EH (cell line): ENCODE measurements at regions not wholly inside any gene's neighbourhood (a gene's known extent, or its start where the extent isn't known, plus 50 kb on each side); places are given as distances from the start of the nearest gene placed in this dataset.
A peak's percentile ranks its signal among the peaks of the same experiment; 100 is the strongest.
"Not testable (repeated sequence)": the region's sequence is repeated elsewhere in the genome, so short reads cannot be mapped to it uniquely, and the experiment has no call there.

Source experiments
- DNase-seq: peaks from one replicate; pipeline ENCODE4 v3.0.0-alpha.2; 2015; ENCODE audit warnings: low read depth

GRCh38 chr4:128688846-128689437 is 120.6 kb upstream of the JADE1 start:
- DNase-seq = peak; percentile 27

GRCh38 chr4:128688033-128688721 is 121.3 kb upstream of the JADE1 start:
- no peak for DNase-seq

- DNase-seq = no peak
Measured at GRCh38 chr4:128686810-128687209, 122.7 kb upstream of the JADE1 start.

GRCh38 chr4:128686032-128686465 is 123.5 kb upstream of the JADE1 start:
- no peak for DNase-seq

- DNase-seq = no peak
Measured at GRCh38 chr4:128684016-128684415, 125.5 kb upstream of the JADE1 start.

- DNase-seq = no peak
Measured at GRCh38 chr4:128682942-128683666, 126.4 kb upstream of the JADE1 start.

GRCh38 chr4:128676095-128676494 is 133.4 kb upstream of the JADE1 start:
- no peak for DNase-seq

- DNase-seq = no peak
Measured at GRCh38 chr4:128675083-128675482, 134.4 kb upstream of the JADE1 start.

GRCh38 chr4:128673159-128673558 is 136.3 kb upstream of the JADE1 start:
- DNase-seq = not testable (repeated sequence)

GRCh38 chr4:128672596-128672995 is 136.9 kb upstream of the JADE1 start:
- not testable (repeated sequence) for DNase-seq

GRCh38 chr4:128670513-128670912 is 139.0 kb upstream of the JADE1 start:
- DNase-seq = no peak

GRCh38 chr4:128668566-128668965 is 140.9 kb upstream of the JADE1 start:
- no peak for DNase-seq

- DNase-seq = no peak
Measured at GRCh38 chr4:128665514-128665913, 144.0 kb upstream of the JADE1 start.

GRCh38 chr4:128663325-128663724 is 146.2 kb upstream of the JADE1 start:
- DNase-seq = no peak

GRCh38 chr4:128661479-128661878 is 148.0 kb upstream of the JADE1 start:
- DNase-seq = no peak

GRCh38 chr4:128660361-128661215 is 148.9 kb upstream of the JADE1 start:
- peak; percentile 54 for DNase-seq

GRCh38 chr4:128658214-128658631 is 151.3 kb upstream of the JADE1 start:
- peak; percentile 62 for DNase-seq

GRCh38 chr4:128657638-128658037 is 151.9 kb upstream of the JADE1 start:
- DNase-seq = no peak

- DNase-seq = no peak
Measured at GRCh38 chr4:128654465-128654864, 155.0 kb upstream of the JADE1 start.

GRCh38 chr4:128653527-128654444 is 155.7 kb upstream of the JADE1 start:
- DNase-seq = peak; percentile 46

- peak; percentile 75 for DNase-seq
Measured at GRCh38 chr4:128649575-128650205, 159.8 kb upstream of the JADE1 start.
